ENCODE measurements at regions not wholly inside any gene's neighbourhood (a gene's known extent, or its start where the extent isn't known, plus 50 kb on each side); places are given as distances from the start of the nearest gene placed in this dataset.
"Not testable (repeated sequence)": the region's sequence is repeated elsewhere in the genome, so short reads cannot be mapped to it uniquely, and the experiment has no call there.

DNA sequence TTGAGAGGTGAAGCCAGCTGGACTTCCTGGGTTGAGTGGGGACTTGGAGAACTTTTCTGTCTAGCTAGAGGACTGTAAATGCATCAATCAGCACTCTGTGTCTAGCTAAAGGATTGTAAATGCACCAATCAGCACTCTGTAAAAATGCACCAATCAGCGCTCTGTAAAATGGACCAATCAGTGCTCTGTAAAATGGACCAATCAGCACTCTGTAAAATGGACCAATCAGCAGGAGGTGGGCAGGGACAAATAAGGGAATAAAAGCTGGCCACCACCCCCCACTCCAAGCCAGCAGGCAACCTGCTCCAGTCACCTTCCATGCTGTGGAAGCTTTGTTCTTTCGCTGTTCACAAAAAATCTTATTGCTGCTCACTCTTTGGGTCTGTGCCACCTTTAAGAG is 390.4 kb downstream of the RPS24 start:
- TF ChIP-seq EZH2 (IDR thresholded peaks at IDR 0.05); POLR2AphosphoS5 (IDR thresholded peaks at IDR 0.05; ENCODE audit: borderline replicate concordance, low read depth, low read length); FOXP2 (optimal IDR thresholded peaks at IDR 0.05; ENCODE audit: control extremely low read depth, extremely low read length, insufficient read depth): not testable (repeated sequence)

Measured in SK-N-MC (cell line).